Muscle of arm (tissue), 1 donor: ENCODE measurements at regions not wholly inside any gene's neighbourhood (a gene's known extent, or its start where the extent isn't known, plus 50 kb on each side); places are given as distances from the start of the nearest gene placed in this dataset.

Experiments used
- DNase-seq: peaks from one replicate; pipeline ENCODE4 v3.0.0-alpha.2; 2013

DNA sequence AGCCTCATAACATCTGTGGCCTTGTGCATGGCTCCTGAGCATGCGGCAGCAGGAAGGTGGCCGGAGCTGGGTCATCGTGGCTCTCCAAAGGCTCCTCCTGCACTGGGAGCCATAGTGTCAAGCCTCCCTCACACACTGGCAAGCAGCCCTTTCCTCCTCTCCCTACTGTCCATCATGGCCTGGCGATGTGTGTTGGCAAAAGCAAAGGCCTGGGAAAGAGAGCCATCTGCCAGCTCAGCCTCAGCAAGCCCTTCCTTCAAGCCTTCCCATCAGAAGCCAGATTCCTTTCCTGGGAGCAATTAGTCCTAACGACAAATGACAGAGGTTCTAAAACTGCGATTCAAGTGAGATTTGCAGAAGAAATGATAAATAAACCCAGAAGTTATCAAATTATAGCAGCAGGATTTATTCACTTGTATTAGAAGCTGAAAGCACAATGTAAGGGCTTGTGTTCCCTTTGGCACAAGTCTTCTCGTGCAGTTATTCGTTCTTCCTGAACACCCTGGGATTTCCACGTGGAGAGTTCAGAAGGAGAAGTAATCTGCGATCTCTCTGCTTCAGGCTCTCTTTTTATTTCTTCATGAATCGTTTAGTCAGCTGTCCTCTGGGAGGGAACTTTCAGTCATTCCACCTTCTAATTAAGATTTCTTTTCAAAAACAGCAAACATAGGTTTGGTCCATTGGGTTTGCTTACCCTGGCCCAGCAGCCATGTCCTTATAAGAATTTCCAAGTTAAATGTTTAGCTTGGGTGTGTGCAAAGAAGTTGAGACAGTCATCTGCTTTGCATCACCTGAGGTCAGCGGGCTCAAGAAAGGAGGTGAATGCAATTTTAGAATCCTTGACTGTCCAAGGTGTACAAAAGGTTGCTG, 110.3 kb upstream of the TMC3 start:
- no peak for DNase-seq

- no peak for DNase-seq
Measured at GRCh38 chr15:81483496-81483895, 109.5 kb upstream of the TMC3 start.

DNA sequence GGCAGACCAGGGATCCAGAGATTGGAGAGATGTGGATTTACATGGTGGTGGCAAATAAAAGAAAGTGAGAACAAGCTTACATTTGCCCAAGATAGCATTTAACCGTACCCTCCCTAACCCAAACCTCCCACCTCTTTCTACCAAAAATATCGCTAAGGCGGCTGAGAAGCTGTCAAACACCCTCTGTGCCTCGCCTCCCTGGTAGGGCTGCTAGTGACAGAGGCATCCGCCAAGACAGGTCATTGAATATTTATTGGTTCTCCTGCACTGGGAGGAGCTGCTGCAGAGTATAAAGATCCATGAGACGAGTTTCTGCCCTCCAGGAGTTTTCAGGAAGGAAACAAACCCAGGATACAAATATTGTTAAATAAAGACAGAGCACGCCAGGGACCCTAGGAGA, 107.3 kb upstream of the TMC3 start:
- DNase-seq: no peak

GRCh38 chr15:81480645-81481053, 106.6 kb upstream of the TMC3 start:
- peak; percentile 88 for DNase-seq

DNA sequence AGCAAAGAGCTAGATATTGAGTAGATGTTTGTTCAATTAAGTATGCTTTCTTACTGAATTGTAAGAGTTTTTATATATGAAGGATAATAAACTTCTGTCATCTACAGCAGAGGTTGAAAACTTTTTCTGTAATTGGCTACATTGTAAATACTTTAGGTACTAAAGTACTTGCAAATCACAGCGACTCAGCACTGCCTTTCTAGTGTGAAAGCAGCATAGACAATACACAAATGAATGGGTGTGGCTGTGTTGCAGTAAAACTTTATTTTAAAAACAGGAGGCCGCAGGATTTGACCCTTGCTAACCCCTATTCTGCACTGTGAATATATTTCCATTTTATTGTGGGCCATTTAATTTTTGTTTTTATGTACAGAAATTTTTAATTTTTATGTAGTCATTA, 104.3 kb upstream of the TMC3 start:
- DNase-seq: no peak

DNA sequence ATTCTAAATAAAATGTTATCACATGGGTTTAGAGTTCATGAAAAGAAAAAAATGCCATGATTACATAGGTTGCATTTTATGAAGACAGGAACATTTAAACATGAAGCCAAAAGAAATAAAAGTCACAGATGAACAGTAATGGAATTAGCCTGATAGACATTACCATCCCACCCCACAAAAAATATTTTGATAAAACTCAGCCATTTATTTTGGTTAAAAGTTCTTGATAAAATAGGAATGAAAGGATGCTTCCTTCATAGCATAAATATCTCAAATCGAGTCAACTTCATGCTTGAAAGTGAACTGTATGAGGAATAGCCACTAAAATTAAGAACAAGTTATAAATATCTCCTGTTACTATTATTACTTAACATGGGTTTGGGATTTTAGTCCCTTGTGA, 101.9 kb upstream of the TMC3 start:
- DNase-seq: no peak

DNA sequence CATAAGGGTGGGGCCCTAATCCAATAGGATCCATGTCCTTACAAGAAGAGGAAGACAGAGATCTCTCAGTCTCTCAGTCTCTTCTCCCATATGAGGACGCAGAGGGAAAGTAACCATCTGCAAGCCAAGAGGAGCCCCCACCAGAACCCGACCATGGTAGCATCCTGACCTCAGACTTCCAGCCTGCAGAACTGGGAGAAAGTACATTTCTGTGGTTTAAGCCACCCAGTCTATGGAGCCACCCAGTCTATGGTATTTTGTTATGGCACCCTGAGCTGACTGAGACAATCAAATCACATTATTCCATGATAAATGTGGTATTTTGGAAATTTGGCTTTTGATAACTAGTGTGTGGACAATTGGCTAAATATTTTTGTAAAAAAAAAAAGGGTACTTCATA, 101.5 kb upstream of the TMC3 start:
- no peak for DNase-seq

DNA sequence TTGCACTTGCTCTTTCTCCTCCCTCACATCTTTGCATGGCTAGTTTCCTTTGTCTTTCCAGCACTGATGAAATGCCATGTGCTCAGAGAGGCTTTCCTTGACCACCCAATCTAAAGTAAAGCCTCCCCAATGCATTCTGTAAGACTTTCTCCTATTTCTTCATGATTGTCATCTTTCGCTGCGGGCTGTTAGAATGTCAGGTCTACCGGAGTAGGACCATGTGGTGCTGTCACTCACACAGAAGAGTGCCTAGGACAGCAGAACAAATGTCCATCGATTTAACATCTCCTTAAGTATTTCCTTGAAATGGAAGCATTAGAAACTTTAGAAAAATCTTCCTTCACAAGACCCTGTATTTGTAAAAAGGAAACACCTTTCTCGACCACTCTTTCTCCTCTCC, 99.9 kb upstream of the TMC3 start:
- no peak for DNase-seq

DNA sequence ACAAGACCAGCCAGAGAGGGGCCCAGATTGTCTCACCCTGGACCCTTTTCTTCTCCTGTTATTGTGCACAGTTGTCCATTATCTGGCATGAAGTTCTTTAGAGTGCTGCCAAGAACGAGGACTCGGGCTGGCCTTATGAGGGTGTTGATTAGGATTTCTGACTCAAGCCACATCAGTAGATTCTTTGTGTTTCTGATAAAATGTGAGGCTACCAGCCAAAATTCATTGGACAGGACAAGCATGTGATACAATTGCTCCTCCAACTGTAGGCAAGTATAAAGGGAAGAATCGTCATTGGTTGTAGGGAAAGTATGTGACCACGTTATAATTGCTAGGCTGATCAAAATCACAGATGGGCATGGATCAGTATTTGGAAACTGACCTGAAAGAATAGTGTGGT, 99.2 kb upstream of the TMC3 start:
- DNase-seq: no peak

- no peak for DNase-seq
Measured at GRCh38 chr15:81471151-81471550, 97.1 kb upstream of the TMC3 start.

DNA sequence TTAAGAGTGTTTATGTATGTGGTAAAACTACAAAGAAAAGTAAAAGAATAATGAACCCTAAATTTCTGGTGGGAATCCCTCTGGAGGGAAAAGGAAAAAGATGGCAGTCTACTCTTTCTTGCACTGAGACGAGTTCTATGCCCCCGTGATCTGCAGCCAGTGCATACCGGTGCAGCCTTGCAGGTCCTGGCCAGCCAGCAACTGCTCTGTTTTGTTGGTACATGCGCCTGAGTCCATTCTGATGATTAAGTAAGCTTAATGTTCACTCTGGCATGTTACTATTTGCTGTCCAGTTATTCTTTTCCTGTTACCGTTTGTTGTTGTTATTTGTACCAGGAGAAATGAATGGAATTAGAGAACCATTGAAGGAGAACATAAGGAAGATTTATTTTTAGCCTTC, 95.1 kb upstream of the TMC3 start:
- DNase-seq: no peak

DNA sequence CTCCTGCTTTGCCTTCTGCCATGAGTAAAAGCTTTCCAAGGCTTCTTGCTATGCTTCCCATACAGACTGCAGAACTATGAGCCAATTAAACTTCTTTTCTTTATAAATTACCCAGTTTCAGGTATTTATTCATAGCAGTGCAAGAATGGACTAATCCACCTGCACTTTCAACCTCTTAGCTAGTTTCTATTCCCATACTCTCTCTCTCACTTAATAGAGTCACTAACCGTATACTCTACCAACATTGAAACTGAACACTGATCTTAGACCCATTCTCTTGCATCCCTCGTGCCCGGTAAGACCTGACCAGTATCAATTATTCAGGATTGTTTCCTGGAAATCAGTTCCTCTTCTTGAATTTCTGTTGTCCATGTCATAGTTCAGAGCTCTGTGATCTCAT, 92.7 kb upstream of the TMC3 start:
- no peak for DNase-seq

DNA sequence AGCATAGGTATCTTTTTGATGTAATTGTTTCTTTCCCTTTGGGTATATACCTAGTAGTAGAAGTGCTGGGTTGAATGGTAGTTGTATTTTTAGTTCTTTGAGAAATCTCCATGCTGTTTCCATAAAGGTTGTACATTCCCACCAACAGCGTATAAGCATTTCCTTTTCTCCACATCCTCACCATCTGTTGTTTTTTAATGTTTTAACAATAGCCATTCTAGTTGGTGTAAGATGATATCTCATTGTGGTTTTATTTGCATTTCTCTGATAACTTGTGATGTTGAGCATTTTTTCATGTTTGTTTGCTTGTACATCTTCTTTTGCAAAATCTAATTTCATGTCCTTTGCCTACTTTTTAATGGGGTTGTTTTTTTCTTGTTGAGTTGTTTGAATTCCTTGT, 80.0 kb upstream of the TMC3 start:
- DNase-seq: no peak

DNA sequence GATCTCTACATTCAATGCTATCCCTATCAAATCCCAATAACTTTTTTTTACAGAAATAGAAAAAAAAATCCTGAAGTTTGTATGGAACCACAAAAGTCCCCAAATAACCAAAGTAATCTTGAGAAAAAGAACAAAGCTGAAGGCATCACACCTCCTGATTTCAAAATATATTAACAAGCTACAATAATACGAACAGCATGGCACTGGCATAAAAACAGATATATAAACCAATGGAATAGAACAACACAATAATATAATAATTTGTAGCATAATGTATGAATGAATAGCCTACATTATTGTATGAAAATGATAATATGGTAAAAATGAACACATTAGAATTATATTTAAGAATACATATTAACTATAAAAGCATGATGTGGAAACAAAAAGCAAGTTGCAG, 76.7 kb upstream of the TMC3 start:
- no peak for DNase-seq

DNA sequence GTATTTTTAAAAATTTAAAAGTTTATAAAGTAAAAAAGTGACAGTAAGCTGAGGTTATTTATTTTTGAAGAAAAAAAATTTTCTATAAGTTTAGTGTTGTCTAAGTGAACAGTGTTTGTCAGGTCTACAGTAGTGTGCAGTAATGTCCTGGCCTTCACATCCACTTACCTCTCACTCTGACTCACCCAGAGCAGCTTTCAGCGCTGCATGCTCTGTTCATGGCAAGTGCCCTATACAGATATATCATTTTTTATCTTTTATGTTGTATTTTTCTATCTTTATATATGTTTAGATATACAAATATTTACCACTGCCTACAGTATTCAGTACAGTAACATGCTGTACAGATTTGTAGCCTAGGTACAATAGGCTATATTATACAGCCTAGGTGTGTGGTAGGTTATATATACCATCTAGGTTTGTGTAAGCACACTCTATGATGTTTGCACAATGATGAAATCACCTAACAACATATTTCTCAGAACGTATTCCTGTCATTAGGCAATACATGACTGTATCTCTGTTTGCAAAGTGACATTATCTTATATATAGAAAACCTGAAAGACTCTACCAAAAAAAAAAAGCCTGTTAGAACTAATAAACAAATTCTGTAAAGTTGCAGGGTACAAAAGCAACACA, 75.9 kb upstream of the TMC3 start:
- no peak for DNase-seq

DNA sequence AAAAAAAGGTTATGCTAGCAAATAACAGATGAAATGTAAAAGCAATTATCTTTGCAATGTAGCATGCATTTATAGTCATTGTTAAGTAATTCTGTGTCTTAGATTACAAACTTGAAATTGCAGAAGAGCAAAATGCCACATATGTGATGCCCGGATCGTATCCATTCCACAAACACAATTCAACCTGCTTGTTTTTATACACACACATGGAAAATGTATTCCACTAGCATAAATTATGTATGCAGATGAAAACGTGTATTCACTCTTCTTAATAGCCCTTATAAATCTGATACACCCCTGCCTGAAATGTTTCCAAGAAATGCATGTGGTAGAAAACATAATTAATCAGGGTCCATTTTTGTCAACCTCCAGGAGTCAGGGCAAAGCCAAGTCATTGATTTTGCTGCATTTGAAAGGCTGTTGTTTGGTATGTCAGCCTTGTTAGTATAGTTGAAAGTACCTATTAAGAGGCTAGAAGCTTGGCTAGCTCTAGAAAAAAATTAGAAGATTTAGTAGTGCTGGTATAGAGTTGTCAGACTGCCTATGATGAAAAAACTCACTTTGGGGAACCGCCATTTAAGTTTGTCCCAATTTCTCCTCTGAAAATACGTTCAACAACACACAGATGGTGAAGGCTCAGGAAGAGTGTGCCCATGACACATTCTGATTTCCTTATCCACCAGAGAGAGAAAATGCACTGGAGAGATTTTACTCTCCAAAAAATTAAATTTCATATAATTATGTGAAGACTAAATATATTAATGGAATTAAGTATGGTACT, 69.2 kb upstream of the TMC3 start:
- DNase-seq: no peak

- no peak for DNase-seq
Measured at GRCh38 chr15:81442454-81442853, 68.4 kb upstream of the TMC3 start.

GRCh38 chr15:81434851-81435250, 60.8 kb upstream of the TMC3 start:
- DNase-seq: no peak

DNA sequence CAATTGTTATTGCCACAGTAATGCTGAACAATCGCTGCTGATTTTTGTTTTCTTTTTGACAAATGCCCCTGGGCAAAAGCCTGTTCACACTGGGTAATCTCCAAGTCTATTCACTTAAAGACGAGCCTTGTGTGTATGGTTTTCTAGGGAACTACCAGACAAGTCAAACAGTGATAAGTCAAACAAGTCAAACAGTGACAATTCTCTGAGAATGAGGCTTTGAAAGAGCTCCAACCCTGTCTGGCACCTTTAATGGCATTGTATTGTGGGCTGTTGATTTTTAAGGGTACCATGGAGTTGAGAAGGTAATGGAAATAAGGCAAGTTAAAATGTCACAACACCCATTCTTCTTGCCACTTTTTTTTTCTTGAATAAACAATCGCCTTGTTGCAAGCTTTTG, 59.4 kb upstream of the TMC3 start:
- DNase-seq: no peak

GRCh38 chr15:81432179-81432578, 58.2 kb upstream of the TMC3 start:
- no peak for DNase-seq

DNA sequence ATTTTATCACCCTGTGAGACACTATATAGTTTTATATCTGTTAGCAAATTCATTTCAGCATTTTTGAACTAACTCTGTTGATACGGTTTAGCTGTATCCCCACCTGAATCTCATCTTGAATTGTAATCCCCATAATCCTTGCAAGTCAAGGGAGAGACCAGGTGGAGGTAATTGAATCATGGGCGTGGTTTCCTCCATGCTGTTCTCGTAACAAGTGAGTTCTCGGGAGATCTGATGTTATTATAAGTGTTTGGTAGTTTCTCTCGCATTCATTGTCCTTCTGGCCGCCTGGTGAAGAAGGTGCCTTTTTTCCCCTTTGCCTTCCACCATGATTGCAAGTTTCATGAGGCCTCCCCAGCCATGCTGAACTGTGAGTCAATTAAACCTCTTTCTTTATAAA, 53.2 kb upstream of the TMC3 start:
- no peak for DNase-seq

GRCh38 chr15:81425905-81426304, 51.9 kb upstream of the TMC3 start:
- DNase-seq: no peak
